ENCODE measurements at regions not wholly inside any gene's neighbourhood (a gene's known extent, or its start where the extent isn't known, plus 50 kb on each side); places are given as distances from the start of the nearest gene placed in this dataset.

- H3K27ac ChIP-seq, result no peak overlapping the region
- no peak for TF ChIP-seq CTCF (conservative IDR thresholded peaks at IDR 0.05)
- TF ChIP-seq ZFX (IDR thresholded peaks at IDR 0.05), result no peak
Measured at GRCh38 chr9:12997009-12997408, 222.2 kb downstream of the LURAP1L start.

GRCh38 chr9:13001989-13002580 is 227.3 kb downstream of the LURAP1L start:
- no peak overlapping the region for H3K27ac ChIP-seq
- TF ChIP-seq ZFX (IDR thresholded peaks at IDR 0.05) (no peak), CTCF (conservative IDR thresholded peaks at IDR 0.05) (no peak)

DNA sequence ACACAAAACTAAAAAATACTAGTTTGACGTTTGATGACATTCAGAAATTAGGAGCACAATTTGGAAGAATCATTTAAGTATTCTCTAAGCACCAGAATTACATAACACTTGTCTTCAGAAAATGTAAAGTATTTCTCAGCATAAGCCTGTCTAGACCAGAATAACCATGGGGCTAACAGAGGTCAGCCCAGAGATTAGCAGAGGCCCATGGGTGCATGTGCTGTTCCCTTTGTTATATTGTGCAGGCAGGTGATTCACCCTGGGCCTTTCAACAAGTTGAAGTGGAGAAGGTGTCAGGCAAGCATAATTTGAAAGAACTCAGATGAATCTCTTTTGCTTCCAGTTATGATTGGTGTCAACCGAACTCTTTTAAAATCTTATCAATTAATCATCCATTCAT is 227.9 kb downstream of the LURAP1L start:
- no peak overlapping the region for H3K27ac ChIP-seq
- TF ChIP-seq ZFX (IDR thresholded peaks at IDR 0.05), result no peak
- TF ChIP-seq CTCF (conservative IDR thresholded peaks at IDR 0.05), result no peak

- no peak overlapping the region for H3K27ac ChIP-seq
- TF ChIP-seq ZFX (IDR thresholded peaks at IDR 0.05), result no peak
- TF ChIP-seq CTCF (conservative IDR thresholded peaks at IDR 0.05), result no peak
Measured at GRCh38 chr9:13009871-13010270, 235.1 kb downstream of the LURAP1L start.

- H3K27ac ChIP-seq, result no peak overlapping the region
- TF ChIP-seq CTCF (conservative IDR thresholded peaks at IDR 0.05) (no peak), ZFX (IDR thresholded peaks at IDR 0.05) (no peak)
Measured at GRCh38 chr9:13013991-13014883, 239.4 kb downstream of the LURAP1L start.

- TF ChIP-seq CTCF (conservative IDR thresholded peaks at IDR 0.05) (no peak), ZFX (IDR thresholded peaks at IDR 0.05) (no peak)
- no peak overlapping the region for H3K27ac ChIP-seq
Measured at GRCh38 chr9:13017260-13017659, 242.4 kb downstream of the LURAP1L start.

Data from C4-2B (cell line).